ENCODE measurements at regions not wholly inside any gene's neighbourhood (a gene's known extent, or its start where the extent isn't known, plus 50 kb on each side); places are given as distances from the start of the nearest gene placed in this dataset.

- no peak for TF ChIP-seq ZBTB1 (CRISPR knock-in tag; IDR thresholded peaks at IDR 0.05; ENCODE audit: borderline replicate concordance)
These were observed 78.3 kb downstream of the IRX3 start (continued) for GRCh38 chr16:54208237-54208636.

- H3K4me2 ChIP-seq (ENCODE audit: low read depth, low read length): no peak overlapping the region
- DNase-seq (ENCODE audit: low spot score) (no peak), FAIRE-seq (no peak), ATAC-seq (no peak)
- H3K27me3 ChIP-seq (ENCODE audit: control insufficient read depth in 1 of 2, insufficient read depth in 2 of 2, low read length in 2 of 2): peaks cover 6 to 22% of the 10 kb centered on the region in 2 experiments; a peak in 4 of 5 replicates
- 70% methylated on average over 15 of the region's 15 CpGs for WGBS (ENCODE audit: low lambda C conversion rate)
- H3K4me1 ChIP-seq (ENCODE audit: insufficient read depth, low read length): peaks cover 27% of the 10 kb centered on the region
- H3K27ac ChIP-seq (ENCODE audit: extremely low read length, insufficient read depth, low read length): no peak overlapping the region
- POLR2A ChIA-PET: no interaction called here
- in situ Hi-C loops (cut with HindIII; ENCODE audit: extremely low pct_ligation_motif_present, low pct_unique_long_range_greater_than_20kb) (no loop called here), intact Hi-C loops (cut with micrococcal nuclease; ENCODE audit: unreplicated experiment) (no loop called here)
- BruUV-seq (replicated peaks): no TSS peak
- no peak overlapping the region for H3K9ac ChIP-seq (ENCODE audit: insufficient read depth, low read depth, low read length)
- TF ChIP-seq KLF13 (CRISPR knock-in tag; IDR thresholded peaks at IDR 0.05) (no peak), ZNF629 (CRISPR knock-in tag; conservative IDR thresholded peaks at IDR 0.05) (peak; percentile 77), MAFK (conservative IDR thresholded peaks at IDR 0.05 in 1 of 2, IDR thresholded peaks at IDR 0.05 in 1 of 2; ENCODE audit: low read length in 2 of 2) (peak; percentile 73 to 89; a peak in 3 of 4 replicates), NFAT5 (CRISPR knock-in tag; IDR thresholded peaks at IDR 0.05) (no peak), MAFF (IDR thresholded peaks at IDR 0.05; ENCODE audit: low read depth, low read length) (peak; percentile 77), FLYWCH1 (CRISPR knock-in tag; IDR thresholded peaks at IDR 0.05) (no peak), DNMT1 (CRISPR knock-in tag; IDR thresholded peaks at IDR 0.05) (no peak), ZNF761 (CRISPR knock-in tag; conservative IDR thresholded peaks at IDR 0.05) (no peak), LRRFIP1 (CRISPR knock-in tag; conservative IDR thresholded peaks at IDR 0.05) (no peak)
- no peak overlapping the region for H3K4me3 ChIP-seq (replicated peaks in 1 of 3; ENCODE audit: insufficient read depth in 1 of 3, low read depth in 2 of 3, low read length in 3 of 3)
- H2AFZ ChIP-seq (ENCODE audit: low read length): no peak overlapping the region
- no peaks in the 10 kb centered on the region for H3K9me3 ChIP-seq (ENCODE audit: low read length)
- no peaks in the 10 kb centered on the region for H3K79me2 ChIP-seq (ENCODE audit: insufficient read depth, low read length)
- no peaks in the 10 kb centered on the region for H3K36me3 ChIP-seq (replicated peaks in 1 of 2; ENCODE audit: control insufficient read depth in 1 of 2, insufficient read depth in 2 of 2, low read length in 2 of 2)
- CTCF ChIA-PET (ENCODE audit: low intra/inter-chr PET ratio, low total read pairs): no interaction called here
- H4K20me1 ChIP-seq (ENCODE audit: insufficient read depth, low read length): no peaks in the 10 kb centered on the region
These were observed 78.8 kb downstream of the IRX3 start for GRCh38 chr16:54207837-54208236.
